ENCODE measurements at regions not wholly inside any gene's neighbourhood (a gene's known extent, or its start where the extent isn't known, plus 50 kb on each side); places are given as distances from the start of the nearest gene placed in this dataset.

DNA sequence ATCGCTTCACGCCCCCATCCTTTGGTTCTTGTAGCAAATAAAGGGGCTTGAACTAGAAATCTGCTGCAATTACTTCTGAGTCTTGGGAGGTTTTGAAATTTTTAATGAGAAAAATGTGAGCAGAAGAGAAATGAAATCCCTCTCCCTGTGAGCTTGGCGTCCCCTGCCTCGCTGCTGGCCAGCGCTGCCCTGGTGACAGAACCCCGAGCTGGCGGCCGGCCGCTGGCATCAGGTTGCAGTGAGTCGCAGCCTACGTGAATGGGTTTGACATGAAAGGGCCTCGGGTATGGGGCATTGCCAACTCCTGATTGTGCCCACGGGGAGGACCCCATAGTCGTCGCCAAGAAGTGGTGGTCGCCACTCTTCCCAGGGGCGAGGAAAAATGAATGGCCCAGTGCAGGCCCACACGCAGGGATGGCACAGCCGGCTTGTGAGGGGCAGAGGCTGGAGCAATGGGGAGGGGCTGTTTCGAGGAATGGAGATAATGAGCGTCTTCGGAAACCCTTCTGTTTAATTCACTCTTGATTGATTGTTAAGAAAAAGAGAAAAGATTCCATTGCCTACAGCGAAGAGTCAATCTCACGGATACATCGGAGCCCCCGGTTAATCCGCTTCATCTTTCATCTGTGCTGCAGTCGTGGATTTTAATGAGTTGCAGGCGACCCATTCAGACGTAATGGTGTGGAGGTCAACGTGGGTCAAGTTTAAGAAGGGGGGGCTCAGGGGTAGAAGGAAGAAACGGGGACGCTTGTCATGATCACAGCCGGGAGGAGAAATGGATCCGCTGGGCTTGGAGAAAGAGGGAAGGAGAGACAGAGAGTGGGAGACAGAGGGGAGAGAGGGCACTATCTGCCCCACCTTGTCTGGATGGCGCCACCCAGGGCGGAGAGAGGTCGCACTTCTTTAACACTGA is 380.1 kb downstream of the THBS2 start:
- Histone ChIP-seq H3K36me3 (ENCODE audit: control insufficient read depth in 4 of 4, insufficient read depth in 3 of 4, low read depth in 1 of 4, low read length in 3 of 4) (no peaks in the 10 kb centered on the region), H3K27ac (ENCODE audit: low read depth in 1 of 2, low read length in 2 of 2) (no peak overlapping the region), H3K27me3 (ENCODE audit: control insufficient read depth in 4 of 4, insufficient read depth in 4 of 4, low read length in 3 of 4) (peaks cover 0 to 8% (median 0%) of the 10 kb centered on the region in 4 donors), H3K4me3 (ENCODE audit: low read depth in 1 of 3, low read length in 3 of 3) (no peak overlapping the region), H3K9me3 (ENCODE audit: control insufficient read depth in 4 of 4, low read length in 3 of 4) (no peaks in the 10 kb centered on the region), H3K9ac (ENCODE audit: low read depth in 1 of 2, low read length in 2 of 2) (no peak overlapping the region), H3K4me1 (ENCODE audit: control insufficient read depth in 4 of 4, insufficient read depth in 4 of 4, low read length in 3 of 4) (no peaks in the 10 kb centered on the region)
- TF ChIP-seq NR2F2 (IDR thresholded peaks at IDR 0.05) (no peak), FOXA2 (IDR thresholded peaks at IDR 0.05) (no peak), JUND (IDR thresholded peaks at IDR 0.05) (no peak), HNF4A (conservative IDR thresholded peaks at IDR 0.05) (no peak), SP1 (IDR thresholded peaks at IDR 0.05) (no peak), EGR1 (IDR thresholded peaks at IDR 0.05; ENCODE audit: low read depth in 2 of 2) (no peak), GABPA (IDR thresholded peaks at IDR 0.05 in 1 of 2, conservative IDR thresholded peaks at IDR 0.05 in 1 of 2) (no peak), YY1 (IDR thresholded peaks at IDR 0.05) (no peak), RAD21 (IDR thresholded peaks at IDR 0.05) (no peak), RXRA (IDR thresholded peaks at IDR 0.05) (no peak), TAF1 (conservative IDR thresholded peaks at IDR 0.05) (no peak), FOXA1 (IDR thresholded peaks at IDR 0.05) (no peak), HNF4G (IDR thresholded peaks at IDR 0.05) (no peak)
- TF ChIP-seq, protein P1, sequence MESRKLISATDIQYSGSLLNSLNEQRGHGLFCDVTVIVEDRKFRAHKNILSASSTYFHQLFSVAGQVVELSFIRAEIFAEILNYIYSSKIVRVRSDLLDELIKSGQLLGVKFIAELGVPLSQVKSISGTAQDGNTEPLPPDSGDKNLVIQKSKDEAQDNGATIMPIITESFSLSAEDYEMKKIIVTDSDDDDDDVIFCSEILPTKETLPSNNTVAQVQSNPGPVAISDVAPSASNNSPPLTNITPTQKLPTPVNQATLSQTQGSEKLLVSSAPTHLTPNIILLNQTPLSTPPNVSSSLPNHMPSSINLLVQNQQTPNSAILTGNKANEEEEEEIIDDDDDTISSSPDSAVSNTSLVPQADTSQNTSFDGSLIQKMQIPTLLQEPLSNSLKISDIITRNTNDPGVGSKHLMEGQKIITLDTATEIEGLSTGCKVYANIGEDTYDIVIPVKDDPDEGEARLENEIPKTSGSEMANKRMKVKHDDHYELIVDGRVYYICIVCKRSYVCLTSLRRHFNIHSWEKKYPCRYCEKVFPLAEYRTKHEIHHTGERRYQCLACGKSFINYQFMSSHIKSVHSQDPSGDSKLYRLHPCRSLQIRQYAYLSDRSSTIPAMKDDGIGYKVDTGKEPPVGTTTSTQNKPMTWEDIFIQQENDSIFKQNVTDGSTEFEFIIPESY (IDR thresholded peaks at IDR 0.05): no peak
- TF ChIP-seq, protein P2, sequence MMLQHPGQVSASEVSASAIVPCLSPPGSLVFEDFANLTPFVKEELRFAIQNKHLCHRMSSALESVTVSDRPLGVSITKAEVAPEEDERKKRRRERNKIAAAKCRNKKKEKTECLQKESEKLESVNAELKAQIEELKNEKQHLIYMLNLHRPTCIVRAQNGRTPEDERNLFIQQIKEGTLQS (IDR thresholded peaks at IDR 0.05): no peak
- TF ChIP-seq, protein P3, sequence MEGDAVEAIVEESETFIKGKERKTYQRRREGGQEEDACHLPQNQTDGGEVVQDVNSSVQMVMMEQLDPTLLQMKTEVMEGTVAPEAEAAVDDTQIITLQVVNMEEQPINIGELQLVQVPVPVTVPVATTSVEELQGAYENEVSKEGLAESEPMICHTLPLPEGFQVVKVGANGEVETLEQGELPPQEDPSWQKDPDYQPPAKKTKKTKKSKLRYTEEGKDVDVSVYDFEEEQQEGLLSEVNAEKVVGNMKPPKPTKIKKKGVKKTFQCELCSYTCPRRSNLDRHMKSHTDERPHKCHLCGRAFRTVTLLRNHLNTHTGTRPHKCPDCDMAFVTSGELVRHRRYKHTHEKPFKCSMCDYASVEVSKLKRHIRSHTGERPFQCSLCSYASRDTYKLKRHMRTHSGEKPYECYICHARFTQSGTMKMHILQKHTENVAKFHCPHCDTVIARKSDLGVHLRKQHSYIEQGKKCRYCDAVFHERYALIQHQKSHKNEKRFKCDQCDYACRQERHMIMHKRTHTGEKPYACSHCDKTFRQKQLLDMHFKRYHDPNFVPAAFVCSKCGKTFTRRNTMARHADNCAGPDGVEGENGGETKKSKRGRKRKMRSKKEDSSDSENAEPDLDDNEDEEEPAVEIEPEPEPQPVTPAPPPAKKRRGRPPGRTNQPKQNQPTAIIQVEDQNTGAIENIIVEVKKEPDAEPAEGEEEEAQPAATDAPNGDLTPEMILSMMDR (IDR thresholded peaks at IDR 0.05; ENCODE audit: low read depth, low read length, missing input control): no peak
- TF ChIP-seq, protein P4, sequence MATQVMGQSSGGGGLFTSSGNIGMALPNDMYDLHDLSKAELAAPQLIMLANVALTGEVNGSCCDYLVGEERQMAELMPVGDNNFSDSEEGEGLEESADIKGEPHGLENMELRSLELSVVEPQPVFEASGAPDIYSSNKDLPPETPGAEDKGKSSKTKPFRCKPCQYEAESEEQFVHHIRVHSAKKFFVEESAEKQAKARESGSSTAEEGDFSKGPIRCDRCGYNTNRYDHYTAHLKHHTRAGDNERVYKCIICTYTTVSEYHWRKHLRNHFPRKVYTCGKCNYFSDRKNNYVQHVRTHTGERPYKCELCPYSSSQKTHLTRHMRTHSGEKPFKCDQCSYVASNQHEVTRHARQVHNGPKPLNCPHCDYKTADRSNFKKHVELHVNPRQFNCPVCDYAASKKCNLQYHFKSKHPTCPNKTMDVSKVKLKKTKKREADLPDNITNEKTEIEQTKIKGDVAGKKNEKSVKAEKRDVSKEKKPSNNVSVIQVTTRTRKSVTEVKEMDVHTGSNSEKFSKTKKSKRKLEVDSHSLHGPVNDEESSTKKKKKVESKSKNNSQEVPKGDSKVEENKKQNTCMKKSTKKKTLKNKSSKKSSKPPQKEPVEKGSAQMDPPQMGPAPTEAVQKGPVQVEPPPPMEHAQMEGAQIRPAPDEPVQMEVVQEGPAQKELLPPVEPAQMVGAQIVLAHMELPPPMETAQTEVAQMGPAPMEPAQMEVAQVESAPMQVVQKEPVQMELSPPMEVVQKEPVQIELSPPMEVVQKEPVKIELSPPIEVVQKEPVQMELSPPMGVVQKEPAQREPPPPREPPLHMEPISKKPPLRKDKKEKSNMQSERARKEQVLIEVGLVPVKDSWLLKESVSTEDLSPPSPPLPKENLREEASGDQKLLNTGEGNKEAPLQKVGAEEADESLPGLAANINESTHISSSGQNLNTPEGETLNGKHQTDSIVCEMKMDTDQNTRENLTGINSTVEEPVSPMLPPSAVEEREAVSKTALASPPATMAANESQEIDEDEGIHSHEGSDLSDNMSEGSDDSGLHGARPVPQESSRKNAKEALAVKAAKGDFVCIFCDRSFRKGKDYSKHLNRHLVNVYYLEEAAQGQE (IDR thresholded peaks at IDR 0.05): no peak
- TF ChIP-seq, protein P5, sequence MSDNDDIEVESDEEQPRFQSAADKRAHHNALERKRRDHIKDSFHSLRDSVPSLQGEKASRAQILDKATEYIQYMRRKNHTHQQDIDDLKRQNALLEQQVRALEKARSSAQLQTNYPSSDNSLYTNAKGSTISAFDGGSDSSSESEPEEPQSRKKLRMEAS (IDR thresholded peaks at IDR 0.05): no peak
- DNase-seq (ENCODE audit: low spot score): no peak
- 89% methylated on average over 38 of the region's 38 CpGs for WGBS

All from liver (tissue), 8 donors.